ENCODE measurements at regions not wholly inside any gene's neighbourhood (a gene's known extent, or its start where the extent isn't known, plus 50 kb on each side); places are given as distances from the start of the nearest gene placed in this dataset.

DNA sequence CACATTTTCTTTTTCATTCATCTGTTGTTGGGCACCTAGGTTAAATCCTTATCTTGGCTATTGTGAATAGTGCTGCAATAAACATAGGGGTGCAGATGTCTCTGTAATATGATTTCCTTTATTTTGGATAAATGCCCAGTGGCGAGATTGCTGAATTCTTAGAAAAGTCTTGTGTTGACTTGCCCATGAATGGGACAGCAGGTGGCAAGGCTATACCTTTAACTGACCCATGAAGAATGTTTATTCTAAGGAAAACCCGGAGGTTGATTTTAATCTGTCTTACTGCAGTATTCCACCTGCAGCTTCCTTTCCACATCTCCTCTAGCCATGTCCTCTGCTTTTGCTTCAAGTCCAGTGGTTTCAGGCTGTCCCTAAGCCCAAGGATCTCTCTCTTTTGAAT is 220.6 kb downstream of the SNCA start:
- DNase-seq, result no peak
- no peaks in the 10 kb centered on the region for H3K9me2 ChIP-seq (ENCODE audit: insufficient read depth)
- no peaks in the 10 kb centered on the region for H3K79me2 ChIP-seq (ENCODE audit: low read depth)
- ChIA-PET CTCF (no interaction called here), POLR2A (ENCODE audit: unreplicated experiment) (no interaction called here)
- no peak overlapping the region for H3K4me3 ChIP-seq
- H3K4me2 ChIP-seq, result no peak overlapping the region
- H3K4me1 ChIP-seq (replicated peaks; ENCODE audit: insufficient read depth), result no peaks in the 10 kb centered on the region
- no peaks in the 10 kb centered on the region for H3F3A ChIP-seq (ENCODE audit: insufficient read depth, low read depth)
- no peaks in the 10 kb centered on the region for H3K36me3 ChIP-seq (ENCODE audit: low read depth)
- H3K9me3 ChIP-seq (ENCODE audit: insufficient read depth, low read depth), result no peaks in the 10 kb centered on the region
- no peak overlapping the region for H2AFZ ChIP-seq
- TF ChIP-seq, protein P1, sequence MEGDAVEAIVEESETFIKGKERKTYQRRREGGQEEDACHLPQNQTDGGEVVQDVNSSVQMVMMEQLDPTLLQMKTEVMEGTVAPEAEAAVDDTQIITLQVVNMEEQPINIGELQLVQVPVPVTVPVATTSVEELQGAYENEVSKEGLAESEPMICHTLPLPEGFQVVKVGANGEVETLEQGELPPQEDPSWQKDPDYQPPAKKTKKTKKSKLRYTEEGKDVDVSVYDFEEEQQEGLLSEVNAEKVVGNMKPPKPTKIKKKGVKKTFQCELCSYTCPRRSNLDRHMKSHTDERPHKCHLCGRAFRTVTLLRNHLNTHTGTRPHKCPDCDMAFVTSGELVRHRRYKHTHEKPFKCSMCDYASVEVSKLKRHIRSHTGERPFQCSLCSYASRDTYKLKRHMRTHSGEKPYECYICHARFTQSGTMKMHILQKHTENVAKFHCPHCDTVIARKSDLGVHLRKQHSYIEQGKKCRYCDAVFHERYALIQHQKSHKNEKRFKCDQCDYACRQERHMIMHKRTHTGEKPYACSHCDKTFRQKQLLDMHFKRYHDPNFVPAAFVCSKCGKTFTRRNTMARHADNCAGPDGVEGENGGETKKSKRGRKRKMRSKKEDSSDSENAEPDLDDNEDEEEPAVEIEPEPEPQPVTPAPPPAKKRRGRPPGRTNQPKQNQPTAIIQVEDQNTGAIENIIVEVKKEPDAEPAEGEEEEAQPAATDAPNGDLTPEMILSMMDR (conservative IDR thresholded peaks at IDR 0.05), result no peak
- no peak for TF ChIP-seq EZH2 (IDR thresholded peaks at IDR 0.05; ENCODE audit: low read depth)
- no TSS peak for BruUV-seq (replicated peaks)
- no peaks in the 10 kb centered on the region for H3K27me3 ChIP-seq (ENCODE audit: insufficient read depth, low read depth)
- no peaks in the 10 kb centered on the region for H4K20me1 ChIP-seq (ENCODE audit: insufficient read depth)
- intact Hi-C loops (cut with micrococcal nuclease; ENCODE audit: unreplicated experiment), result no loop called here
- H3K27ac ChIP-seq, result no peak overlapping the region

DNA sequence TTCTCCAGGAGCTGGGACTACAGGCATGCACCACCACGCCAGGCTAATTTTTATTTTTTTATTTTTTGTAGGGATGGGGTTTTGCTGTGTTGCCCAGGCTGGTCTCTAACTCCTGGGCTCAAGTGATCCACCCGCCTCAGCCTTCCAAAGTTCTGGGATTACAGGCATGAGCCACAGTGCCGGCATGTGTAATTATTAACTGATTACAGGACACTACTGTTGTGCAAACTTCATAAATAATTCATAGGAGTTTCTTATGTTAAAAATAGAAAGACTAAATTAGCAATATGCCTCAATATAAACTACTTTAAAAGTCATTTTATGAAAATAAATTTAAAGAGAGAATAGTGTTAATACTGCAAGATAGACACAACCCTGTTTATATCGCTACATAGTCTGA is 221.9 kb downstream of the SNCA start:
- no peak for DNase-seq
- no peak overlapping the region for H3K4me3 ChIP-seq
- no peaks in the 10 kb centered on the region for H3K4me1 ChIP-seq (replicated peaks; ENCODE audit: insufficient read depth)
- no peaks in the 10 kb centered on the region for H3K9me3 ChIP-seq (ENCODE audit: insufficient read depth, low read depth)
- H3F3A ChIP-seq (ENCODE audit: insufficient read depth, low read depth), result no peaks in the 10 kb centered on the region
- H4K20me1 ChIP-seq (ENCODE audit: insufficient read depth), result no peaks in the 10 kb centered on the region
- no peaks in the 10 kb centered on the region for H3K27me3 ChIP-seq (ENCODE audit: insufficient read depth, low read depth)
- ChIA-PET POLR2A (ENCODE audit: unreplicated experiment) (no interaction called here), CTCF (no interaction called here)
- intact Hi-C loops (cut with micrococcal nuclease; ENCODE audit: unreplicated experiment), result no loop called here
- no peak overlapping the region for H2AFZ ChIP-seq
- H3K4me2 ChIP-seq, result no peak overlapping the region
- H3K79me2 ChIP-seq (ENCODE audit: low read depth), result no peaks in the 10 kb centered on the region
- no peak for TF ChIP-seq EZH2 (IDR thresholded peaks at IDR 0.05; ENCODE audit: low read depth)
- TF ChIP-seq, protein P1 (conservative IDR thresholded peaks at IDR 0.05), result no peak
- H3K9me2 ChIP-seq (ENCODE audit: insufficient read depth), result no peaks in the 10 kb centered on the region
- H3K36me3 ChIP-seq (ENCODE audit: low read depth), result no peaks in the 10 kb centered on the region
- no peak overlapping the region for H3K27ac ChIP-seq
- no TSS peak for BruUV-seq (replicated peaks)

DNA sequence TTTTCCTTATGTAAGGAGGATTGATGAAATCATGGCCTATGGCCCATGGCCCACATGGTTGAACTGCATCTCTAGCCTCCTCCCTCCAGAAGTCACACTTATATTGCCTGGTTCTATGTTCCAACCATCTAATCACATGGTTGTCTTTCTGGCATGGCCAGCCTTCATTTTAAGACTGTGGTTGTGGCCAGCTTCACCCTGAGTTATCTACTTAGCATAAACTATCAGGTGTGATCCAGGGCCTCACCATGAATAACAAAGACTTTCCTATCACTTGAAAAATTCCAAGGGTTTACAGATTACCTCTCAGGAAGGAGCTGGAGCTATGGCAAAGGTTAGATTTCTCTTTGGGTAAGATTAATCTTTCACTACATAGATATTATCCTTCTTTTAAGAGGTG is 222.8 kb downstream of the SNCA start:
- no peaks in the 10 kb centered on the region for H3K27me3 ChIP-seq (ENCODE audit: insufficient read depth, low read depth)
- intact Hi-C loops (cut with micrococcal nuclease; ENCODE audit: unreplicated experiment), result no loop called here
- H3K9me2 ChIP-seq (ENCODE audit: insufficient read depth), result no peaks in the 10 kb centered on the region
- TF ChIP-seq EZH2 (IDR thresholded peaks at IDR 0.05; ENCODE audit: low read depth), result no peak
- TF ChIP-seq, protein P1 (conservative IDR thresholded peaks at IDR 0.05), result no peak
- DNase-seq, result no peak
- no peaks in the 10 kb centered on the region for H3F3A ChIP-seq (ENCODE audit: insufficient read depth, low read depth)
- H3K4me2 ChIP-seq, result no peak overlapping the region
- no peaks in the 10 kb centered on the region for H3K36me3 ChIP-seq (ENCODE audit: low read depth)
- no peak overlapping the region for H3K27ac ChIP-seq
- no peak overlapping the region for H3K4me3 ChIP-seq
- POLR2A ChIA-PET (ENCODE audit: unreplicated experiment), result no interaction called here
- CTCF ChIA-PET, result no interaction called here
- BruUV-seq (replicated peaks), result no TSS peak
- H3K79me2 ChIP-seq (ENCODE audit: low read depth), result no peaks in the 10 kb centered on the region
- no peaks in the 10 kb centered on the region for H3K4me1 ChIP-seq (replicated peaks; ENCODE audit: insufficient read depth)
- H4K20me1 ChIP-seq (ENCODE audit: insufficient read depth), result no peaks in the 10 kb centered on the region
- no peaks in the 10 kb centered on the region for H3K9me3 ChIP-seq (ENCODE audit: insufficient read depth, low read depth)
- no peak overlapping the region for H2AFZ ChIP-seq
